GM21381 (cell line): ENCODE measurements at regions not wholly inside any gene's neighbourhood (a gene's known extent, or its start where the extent isn't known, plus 50 kb on each side); places are given as distances from the start of the nearest gene placed in this dataset.
"Not testable (repeated sequence)": the region's sequence is repeated elsewhere in the genome, so short reads cannot be mapped to it uniquely, and the experiment has no call there.

Source experiments
- ATAC-seq: cut with Tn5 transposase; IDR thresholded peaks from one replicate; pipeline ENCODE4 v1.9.1; 2021; ENCODE audit warnings: mild to moderate bottlenecking, moderate library complexity; ENCODE audit not compliant: unreplicated experiment

DNA sequence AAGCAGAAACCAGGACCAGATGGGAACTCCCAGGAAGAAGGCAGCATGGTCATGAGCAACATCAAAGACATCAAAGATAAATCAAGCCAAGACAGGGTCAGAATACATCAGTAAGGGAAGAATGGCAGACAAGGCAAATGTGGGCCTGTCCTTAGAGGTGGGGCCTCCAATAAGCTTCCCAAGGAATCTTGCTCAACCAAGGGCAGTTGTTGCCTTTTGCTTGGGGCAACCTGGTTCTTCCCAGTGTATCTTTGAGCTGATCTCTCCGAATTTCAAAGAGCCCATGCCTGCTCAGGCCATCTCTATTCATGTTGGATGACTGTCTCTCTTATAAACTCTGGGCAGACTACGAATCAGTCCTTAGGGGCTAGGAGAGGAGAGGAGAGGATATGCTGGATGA is 68.4 kb upstream of the HABP2 start:
- no peak for ATAC-seq

DNA sequence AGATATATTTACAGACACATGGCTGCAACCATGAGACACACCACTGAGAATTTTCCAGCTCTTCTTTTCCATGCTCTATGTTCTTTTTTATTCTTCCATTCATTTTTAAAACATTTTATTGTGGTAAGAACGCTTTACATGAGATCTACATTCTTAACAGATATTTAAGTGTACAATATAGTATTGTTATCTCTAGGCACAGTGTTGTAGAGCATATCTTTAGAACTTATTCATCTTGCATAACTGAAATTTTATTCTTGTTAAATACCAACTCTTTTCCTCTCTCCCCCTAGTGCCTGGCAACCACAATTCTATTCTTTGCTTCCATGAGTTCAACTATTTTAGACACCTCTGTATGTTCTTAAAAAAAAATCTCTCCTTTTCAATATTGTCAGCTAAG is 67.1 kb upstream of the HABP2 start:
- no peak for ATAC-seq

DNA sequence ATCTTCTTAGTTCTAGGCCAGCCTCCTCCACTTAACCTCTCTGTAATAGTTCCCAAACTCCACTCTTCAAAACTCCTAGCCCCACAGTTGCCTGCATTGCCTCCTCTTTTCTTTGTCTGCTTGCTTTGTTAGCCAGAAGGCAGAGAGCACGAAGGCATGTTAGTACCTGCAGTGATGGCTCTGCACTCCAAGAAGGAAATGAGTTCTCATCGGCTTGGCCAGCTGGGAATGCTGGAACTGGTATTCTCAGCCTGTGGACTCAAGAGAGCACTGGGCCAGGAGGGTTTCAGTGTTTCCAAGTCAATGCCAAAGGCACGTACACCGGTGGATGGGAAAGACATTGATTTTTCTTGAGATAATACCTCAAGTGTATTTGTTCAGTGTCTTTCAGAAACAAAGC is 66.3 kb upstream of the HABP2 start:
- ATAC-seq, result no peak

DNA sequence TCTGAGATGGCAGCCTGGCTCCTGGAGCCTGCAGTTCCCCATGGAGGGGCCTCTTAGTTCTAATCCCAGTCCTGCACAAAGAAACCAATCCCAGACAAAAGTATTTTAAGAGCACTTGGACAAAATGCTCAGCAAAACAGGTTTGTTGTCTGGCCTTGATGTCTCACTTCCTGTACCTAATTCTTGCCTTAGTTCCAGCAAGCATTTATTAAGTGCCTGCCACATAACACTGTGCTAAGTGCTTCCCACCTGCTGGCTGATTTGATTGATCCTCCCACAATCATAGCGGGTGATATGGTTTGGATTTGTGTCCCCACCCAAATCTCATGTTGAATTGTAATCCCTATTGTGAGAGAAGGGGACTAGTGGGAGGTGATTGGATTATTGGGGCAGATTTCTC is 65.7 kb upstream of the HABP2 start:
- ATAC-seq, result no peak

DNA sequence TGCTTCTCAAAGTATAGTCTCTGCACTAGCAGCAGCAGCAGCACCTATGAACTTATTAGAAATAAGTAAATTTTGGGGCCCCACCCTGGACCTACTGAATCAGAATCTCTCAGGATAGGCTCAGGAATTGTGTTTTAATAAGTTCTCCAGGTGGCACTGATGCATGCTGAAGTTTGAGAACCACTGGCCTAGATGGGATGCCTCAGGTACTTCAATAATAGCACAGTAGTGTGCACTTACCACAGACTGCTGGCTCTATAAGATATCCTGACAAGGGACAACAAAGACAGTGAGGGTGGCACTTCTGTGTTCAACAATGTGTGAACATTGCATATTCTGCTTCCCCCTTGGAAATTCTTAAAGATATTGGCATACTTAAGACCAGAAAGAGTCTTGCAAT is 64.7 kb upstream of the HABP2 start:
- ATAC-seq, result no peak

DNA sequence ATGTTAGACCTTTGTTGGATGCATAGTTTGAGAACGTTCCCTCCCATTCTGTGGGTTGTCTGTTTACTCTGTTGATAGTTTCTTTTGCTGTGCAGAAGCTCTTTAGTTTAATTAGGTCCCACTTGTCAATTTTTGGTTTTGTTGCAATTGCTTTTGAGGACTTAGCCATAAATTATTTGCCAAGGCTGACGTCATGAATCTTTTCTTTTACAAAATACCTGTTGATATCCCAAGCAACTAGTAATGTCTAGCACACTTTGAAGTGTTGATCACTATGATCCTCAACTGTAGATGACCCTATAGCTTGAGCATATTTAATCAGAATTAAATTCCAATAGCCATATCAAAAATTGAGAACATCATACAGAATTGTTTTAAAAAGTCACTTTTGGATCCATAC is 63.3 kb upstream of the HABP2 start:
- ATAC-seq, result not testable (repeated sequence)

DNA sequence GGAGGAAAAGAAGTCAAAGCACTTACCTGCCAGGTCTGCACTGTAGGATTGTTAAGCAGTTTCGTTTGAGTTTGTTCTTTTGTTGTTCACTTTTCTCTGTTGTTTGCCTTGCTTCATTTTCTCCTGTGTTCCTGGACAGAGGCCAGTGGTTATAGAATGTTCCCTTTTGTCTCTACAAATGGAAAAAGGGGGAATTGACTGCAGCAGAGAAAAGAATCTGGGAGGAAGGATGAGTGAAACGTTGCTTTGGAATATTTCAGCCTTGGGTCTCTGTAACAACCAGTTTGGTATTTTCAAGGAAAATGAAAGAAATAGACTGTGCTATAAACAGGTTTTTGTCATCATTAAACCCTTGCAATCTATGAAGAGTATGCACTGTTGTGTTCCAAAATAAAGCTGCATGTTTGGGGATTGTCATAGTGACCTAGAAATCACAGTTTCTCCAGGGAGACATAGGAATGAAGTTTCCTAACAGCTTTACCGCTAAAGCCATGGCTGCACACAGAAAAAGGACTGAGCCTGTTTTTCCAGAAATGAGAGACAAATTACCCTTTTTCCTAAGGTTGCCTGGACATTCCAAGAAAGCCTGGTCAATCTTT is 60.8 kb upstream of the HABP2 start:
- ATAC-seq, result no peak

DNA sequence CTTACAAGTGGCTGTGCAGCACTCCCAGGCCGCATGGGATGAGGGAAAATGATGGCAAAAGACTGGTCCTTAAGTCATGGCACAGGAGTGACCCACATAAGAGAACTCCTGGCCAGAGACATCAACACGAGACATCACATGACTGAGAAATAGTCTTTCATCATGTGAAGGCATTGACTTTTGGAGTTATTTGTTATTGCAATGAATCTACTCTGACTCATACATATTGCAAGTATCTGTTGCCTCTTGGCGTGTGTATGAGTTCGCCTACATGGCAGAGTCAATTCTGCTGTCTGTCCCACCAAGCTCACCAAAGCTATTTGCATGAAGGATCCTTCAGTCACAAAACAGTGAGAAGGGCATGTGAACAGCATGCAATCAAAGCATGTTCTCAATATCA is 59.7 kb upstream of the HABP2 start:
- no peak for ATAC-seq

DNA sequence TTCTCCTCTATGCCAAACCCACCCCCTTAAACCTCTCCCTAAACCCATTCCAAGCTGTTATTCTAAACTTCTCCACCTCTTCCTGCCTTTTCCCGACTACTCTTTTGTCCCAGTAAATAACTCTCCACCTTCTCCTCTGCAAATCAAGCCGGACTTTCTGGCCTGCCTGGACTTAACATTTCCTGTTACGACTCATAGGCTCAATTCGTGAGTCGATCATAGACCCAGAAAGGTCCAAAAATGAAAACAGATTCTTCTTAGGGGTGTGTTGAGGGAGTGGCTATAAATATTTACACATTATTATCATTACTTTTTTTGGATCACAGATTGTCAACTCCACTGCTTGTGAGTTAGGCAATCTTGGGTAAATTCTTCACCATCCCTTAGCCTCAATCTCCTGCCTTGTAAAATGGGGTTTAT is 59.0 kb upstream of the HABP2 start:
- ATAC-seq, result no peak

DNA sequence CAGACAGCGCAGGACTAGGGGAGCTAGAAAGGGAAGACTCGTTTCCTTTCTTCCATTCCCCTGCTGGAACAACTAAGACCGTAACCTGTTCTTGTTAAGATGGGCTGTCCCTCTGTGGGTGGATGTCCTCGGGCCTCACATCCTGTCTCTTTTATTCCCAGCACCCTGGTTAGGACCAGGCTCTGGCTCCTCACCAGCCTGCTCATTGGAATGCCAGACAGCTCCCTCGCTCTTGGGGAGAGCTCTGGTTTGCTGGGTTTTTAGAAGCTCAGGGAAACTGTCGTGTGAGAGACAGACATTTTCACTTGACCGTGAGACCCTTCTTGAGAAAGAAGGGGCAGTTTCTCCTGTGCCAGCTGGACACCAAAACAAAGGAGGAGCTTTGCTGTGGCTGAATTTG is 58.1 kb upstream of the HABP2 start:
- no peak for ATAC-seq

DNA sequence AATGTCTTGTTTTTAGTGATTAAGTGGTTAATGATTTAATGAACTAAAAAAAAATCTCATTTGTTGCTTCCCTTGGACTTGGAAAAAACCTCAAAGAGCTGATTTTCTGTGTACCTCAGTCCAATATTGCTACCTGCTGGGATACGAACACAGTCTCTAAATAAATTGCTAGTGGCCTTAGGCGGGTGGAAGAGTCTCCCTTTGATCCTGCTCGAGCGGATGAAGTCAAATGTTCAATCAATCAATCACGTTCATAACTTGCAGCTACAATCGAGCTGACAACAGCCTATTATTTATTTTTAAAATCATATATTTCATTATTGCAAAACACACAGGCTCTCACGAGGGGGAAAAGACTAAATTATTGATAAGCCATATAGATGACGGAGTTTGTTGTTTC is 57.3 kb upstream of the HABP2 start:
- ATAC-seq, result no peak

DNA sequence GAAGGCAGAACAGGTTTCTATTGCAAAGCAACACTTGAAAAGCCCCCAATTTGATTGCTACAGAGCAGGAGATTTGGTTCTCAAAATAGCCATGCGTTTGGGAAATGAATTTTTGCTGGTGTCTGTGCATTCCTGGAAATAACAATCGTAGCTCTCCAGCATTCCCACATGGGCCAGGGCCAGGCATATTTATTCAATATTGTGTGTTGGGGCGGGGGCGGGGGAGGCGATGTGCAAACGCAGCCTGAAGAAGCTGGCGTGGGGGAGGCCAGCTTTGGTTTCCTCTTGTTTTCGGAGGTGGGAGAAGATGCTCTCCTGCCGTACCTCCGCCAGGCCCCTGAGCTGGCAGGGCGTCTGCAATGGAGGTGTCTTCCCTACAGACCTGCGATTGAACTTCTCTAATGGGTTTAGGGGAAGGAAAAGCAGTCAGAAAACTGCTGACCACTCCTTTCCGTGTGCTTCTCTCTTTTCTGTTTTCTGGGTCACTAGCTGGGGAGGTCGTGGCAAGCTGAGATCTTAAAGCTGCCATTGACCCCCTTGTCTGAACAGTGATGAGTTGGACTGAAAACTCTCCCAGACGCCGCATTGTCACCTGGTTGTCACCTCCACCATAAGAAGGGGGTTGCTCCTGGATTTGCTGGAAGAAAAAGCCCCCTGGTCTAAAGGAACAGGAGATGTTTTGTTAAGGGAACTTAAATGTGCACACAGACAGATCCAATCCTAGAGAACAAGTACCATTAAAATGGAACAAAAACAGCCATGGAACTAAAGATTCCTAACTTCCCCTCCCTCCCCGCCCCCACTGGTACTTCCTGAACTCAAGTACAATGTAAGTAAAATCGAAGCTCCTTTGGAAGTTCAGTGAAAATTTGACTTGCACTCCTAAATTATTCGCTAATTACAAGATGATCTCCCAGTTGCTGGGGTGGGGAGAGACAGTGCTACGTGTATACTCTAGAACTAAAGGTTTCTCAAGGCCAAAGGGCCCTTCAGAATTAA is 56.4 kb upstream of the HABP2 start:
- ATAC-seq, result no peak

DNA sequence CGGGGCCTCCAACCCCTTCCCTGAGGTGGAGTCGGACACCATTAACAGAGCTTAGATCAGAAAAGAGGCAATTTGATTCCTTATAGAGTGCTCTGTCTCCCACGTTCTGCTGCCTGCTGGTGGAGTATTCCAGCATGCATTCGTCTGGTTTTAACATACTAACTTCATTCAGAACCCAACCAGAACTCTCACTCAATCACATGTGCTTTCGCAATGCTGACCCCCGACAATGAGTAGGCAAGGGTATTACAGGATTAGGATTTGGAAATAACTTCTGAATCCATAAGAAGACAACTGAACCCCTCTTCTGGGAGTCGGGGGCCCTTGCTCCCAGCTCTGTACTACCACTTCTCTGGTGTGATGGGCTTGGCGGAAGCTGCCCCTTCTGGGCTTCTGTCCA is 55.7 kb upstream of the HABP2 start:
- no peak for ATAC-seq

DNA sequence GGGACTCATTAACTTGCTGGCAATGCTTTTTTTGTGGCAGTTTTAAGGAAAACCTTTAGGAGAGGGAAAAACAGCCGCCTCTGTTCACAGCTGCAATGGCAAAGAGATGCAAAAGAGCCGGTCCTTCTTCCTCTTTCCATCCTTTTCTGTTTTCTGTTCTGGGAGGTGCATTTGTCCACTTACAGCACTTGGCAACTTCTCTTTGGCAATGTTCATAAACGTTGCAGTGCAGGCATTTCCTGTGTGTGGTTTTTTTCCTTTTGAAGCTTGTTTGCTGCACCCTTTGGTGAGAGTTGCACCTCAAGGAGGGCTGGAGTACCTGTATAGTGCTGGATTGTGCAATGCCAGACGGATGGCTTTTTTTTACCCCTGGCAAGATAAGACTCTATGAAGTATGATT is 53.9 kb upstream of the HABP2 start:
- no peak for ATAC-seq

DNA sequence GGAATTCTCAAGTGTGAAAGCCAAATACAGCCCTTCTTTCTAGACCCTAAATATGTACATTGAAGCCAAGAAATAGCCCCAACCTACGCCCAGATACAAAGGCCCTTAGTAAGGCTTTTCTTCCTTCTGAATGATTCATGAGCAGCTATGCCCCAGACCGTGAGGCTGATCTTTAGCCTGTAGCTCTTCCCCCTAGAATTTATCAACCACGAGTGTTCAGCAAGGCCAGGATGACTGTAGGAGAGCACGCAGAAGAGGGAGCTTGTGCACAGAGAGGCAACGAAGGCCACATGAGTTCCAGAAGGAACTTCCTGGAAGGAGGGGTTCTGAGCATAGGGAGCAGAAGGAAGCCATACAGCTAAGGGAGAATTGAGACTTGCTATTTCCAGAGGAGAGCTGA is 53.0 kb upstream of the HABP2 start:
- ATAC-seq, result no peak

DNA sequence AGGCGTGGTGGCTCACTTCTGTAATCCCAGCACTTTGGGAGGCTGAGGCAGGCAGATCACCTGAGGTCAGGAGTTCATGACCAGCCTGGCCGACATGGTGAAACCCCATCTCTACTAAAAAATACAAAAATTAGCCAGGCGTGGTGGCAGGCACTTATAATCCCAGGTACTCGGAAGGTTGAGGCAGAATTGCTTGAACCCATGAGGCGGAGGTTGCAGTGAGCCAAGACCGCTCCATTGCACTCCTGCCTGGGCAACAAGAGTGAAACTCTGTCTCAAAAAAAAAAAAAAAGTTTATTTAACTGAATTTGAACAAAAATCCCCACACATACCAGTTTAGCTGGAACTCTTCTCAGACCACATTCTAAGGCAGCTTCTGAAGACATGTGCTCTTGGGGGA is 51.8 kb upstream of the HABP2 start:
- not testable (repeated sequence) for ATAC-seq
